Erythroblast (primary cell): ENCODE measurements at regions not wholly inside any gene's neighbourhood (a gene's known extent, or its start where the extent isn't known, plus 50 kb on each side); places are given as distances from the start of the nearest gene placed in this dataset.

Experiments
- DNase-seq, 2 experiments: peaks; one replicate each; lab custom pipeline; 2025; lab: John Stamatoyannopoulos, UW
- GATA1 ChIP-seq: IDR thresholded peaks from 2 replicates; pipeline ENCODE4 v1.6.1; 2011; ENCODE audit warnings: low read depth, mild to moderate bottlenecking, control low read depth, low read length, moderate library complexity
- POLR2A ChIP-seq: IDR thresholded peaks from 2 replicates; pipeline ENCODE4 v1.6.1; 2011; ENCODE audit warnings: mild to moderate bottlenecking, low read length

- no peak for DNase-seq
- TF ChIP-seq POLR2A (no peak), GATA1 (no peak)
Observed at GRCh38 chr2:145600811-145601210, 1080.9 kb upstream of the ZEB2 start.

GRCh38 chr2:145599756-145600155 lies 1079.8 kb upstream of the ZEB2 start:
- DNase-seq, result no peak
- no peak for TF ChIP-seq POLR2A

- TF ChIP-seq POLR2A (no peak), GATA1 (no peak)
- no peak for DNase-seq
Observed at GRCh38 chr2:145598434-145598833, 1078.5 kb upstream of the ZEB2 start.

GRCh38 chr2:145597809-145598208 lies 1077.9 kb upstream of the ZEB2 start:
- DNase-seq, result no peak

GRCh38 chr2:145597006-145597405 lies 1077.1 kb upstream of the ZEB2 start:
- DNase-seq, result no peak
- TF ChIP-seq POLR2A, result no peak
- no peak for TF ChIP-seq GATA1

More at GRCh38 chr2:145597809-145598208, 1077.9 kb upstream of the ZEB2 start:
- TF ChIP-seq POLR2A (no peak), GATA1 (no peak)

- DNase-seq, result no peak
- TF ChIP-seq GATA1 (no peak), POLR2A (no peak)
Observed at GRCh38 chr2:145596416-145596815, 1076.5 kb upstream of the ZEB2 start.

GRCh38 chr2:145595296-145595695 lies 1075.4 kb upstream of the ZEB2 start:
- no peak for DNase-seq
- TF ChIP-seq GATA1 (no peak), POLR2A (no peak)

- TF ChIP-seq GATA1 (no peak), POLR2A (no peak)
- DNase-seq, result no peak
Observed at GRCh38 chr2:145593991-145594614, 1074.2 kb upstream of the ZEB2 start.

GRCh38 chr2:145593280-145593679 lies 1073.4 kb upstream of the ZEB2 start:
- no peak for TF ChIP-seq POLR2A
- no peak for TF ChIP-seq GATA1
- DNase-seq, result no peak

GRCh38 chr2:145592361-145592760 lies 1072.4 kb upstream of the ZEB2 start:
- TF ChIP-seq POLR2A, result no peak
- no peak for TF ChIP-seq GATA1
- no peak for DNase-seq

GRCh38 chr2:145591109-145591809 lies 1071.3 kb upstream of the ZEB2 start:
- DNase-seq, result no peak
- TF ChIP-seq GATA1 (no peak), POLR2A (no peak)

- DNase-seq, result peak; percentile 33 to 69
Observed at GRCh38 chr2:145587922-145588321, 1068.0 kb upstream of the ZEB2 start.

GRCh38 chr2:145584353-145584752 lies 1064.4 kb upstream of the ZEB2 start:
- no peak for DNase-seq
- TF ChIP-seq POLR2A (no peak), GATA1 (no peak)

More at GRCh38 chr2:145587922-145588321, 1068.0 kb upstream of the ZEB2 start:
- TF ChIP-seq POLR2A (no peak), GATA1 (no peak)

GRCh38 chr2:145573608-145574007 lies 1053.7 kb upstream of the ZEB2 start:
- DNase-seq, result no peak
- TF ChIP-seq GATA1, result no peak
- TF ChIP-seq POLR2A, result no peak

- DNase-seq, result no peak
- no peak for TF ChIP-seq GATA1
- TF ChIP-seq POLR2A, result no peak
Observed at GRCh38 chr2:145572238-145572637, 1052.3 kb upstream of the ZEB2 start.

GRCh38 chr2:145569108-145569507 lies 1049.2 kb upstream of the ZEB2 start:
- TF ChIP-seq GATA1 (no peak), POLR2A (no peak)
- no peak for DNase-seq
